HL-60/S4 (cell line): ENCODE measurements at regions not wholly inside any gene's neighbourhood (a gene's known extent, or its start where the extent isn't known, plus 50 kb on each side); places are given as distances from the start of the nearest gene placed in this dataset.

Experiments
- in situ Hi-C: fragments of 300-500 bp; cut with MboI; formaldehyde crosslinking; loops from 2 replicates; pipeline ENCODE4 v1.14.3; 2022; ENCODE audit warnings: low sequenced_read_pairs

- in situ Hi-C loops: no loop called here
These were observed 963.8 kb upstream of the B3GALT2 start for GRCh38 chr1:194150242-194150641.

DNA sequence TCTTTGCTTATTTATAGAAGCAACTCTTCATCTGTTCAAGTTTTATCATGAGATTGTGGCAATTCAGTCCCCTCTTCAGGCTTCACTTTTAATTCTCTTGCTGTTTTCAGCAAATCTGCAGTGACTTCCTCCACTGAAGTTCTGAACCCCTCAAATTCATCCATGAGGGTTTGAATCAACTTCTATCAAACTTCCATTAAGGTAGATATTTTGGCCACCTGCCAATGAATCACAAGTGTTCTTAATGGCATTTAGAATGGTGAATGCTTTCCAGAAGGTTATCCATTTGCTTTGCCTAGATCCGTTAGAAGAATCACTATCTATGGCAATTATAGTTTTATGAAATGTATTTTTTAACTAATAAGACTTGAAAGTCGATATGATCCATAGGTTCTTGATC lies 946.7 kb upstream of the B3GALT2 start:
- in situ Hi-C loops: no loop called here

- in situ Hi-C loops: no loop called here
These were observed 931.7 kb upstream of the B3GALT2 start for GRCh38 chr1:194118086-194118485.

GRCh38 chr1:194117582-194117981 lies 931.2 kb upstream of the B3GALT2 start:
- in situ Hi-C loops: no loop called here

GRCh38 chr1:194114288-194114687 lies 927.9 kb upstream of the B3GALT2 start:
- in situ Hi-C loops: no loop called here

DNA sequence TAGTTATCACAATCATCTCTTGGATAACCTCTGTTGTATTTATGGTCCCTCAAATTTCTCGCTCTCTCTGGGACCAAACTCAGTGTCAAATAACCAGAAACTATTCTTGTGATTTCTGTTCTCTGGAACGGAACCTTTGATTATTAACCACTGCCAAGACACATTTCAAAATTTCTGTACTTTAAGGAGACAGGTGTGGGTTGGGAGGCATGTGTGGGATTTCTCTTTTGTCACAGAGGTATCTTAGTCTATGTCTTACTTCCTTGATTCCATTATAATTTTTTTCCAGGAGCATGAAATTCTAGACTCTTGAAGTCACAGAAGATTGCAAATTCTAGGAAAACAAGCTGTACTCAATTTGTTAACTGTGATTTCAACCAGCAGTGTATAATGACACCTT lies 919.0 kb upstream of the B3GALT2 start:
- in situ Hi-C loops: no loop called here

DNA sequence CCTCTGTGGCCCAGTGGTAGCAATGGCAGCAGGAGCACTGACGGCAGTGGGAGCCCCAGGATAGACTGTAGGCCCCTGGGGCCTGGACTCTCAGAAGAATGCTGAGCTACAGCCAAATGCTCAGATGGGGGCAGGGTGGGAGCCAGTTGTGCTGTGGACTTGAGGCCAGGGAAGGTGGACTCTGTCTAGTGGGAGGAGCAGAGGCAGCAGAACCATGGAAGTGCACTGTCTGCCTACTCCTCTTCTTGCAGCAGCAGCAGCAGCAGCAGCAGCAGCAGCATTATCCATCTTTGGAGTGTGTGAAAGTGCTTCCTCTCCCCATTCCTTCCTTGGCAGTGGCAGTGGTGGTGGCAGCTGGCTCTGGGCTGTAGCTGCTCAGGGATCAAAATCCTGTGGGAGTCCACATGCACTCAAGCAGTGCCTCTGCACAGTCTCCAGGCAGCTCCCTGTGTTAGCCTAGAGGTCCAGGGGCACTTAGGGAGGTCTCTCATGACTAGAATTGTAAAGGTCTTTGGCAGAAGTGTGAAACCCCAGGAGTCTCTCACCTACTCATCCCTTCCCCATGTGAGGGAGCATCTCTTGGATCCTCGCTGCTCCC lies 917.9 kb upstream of the B3GALT2 start:
- in situ Hi-C loops: no loop called here

DNA sequence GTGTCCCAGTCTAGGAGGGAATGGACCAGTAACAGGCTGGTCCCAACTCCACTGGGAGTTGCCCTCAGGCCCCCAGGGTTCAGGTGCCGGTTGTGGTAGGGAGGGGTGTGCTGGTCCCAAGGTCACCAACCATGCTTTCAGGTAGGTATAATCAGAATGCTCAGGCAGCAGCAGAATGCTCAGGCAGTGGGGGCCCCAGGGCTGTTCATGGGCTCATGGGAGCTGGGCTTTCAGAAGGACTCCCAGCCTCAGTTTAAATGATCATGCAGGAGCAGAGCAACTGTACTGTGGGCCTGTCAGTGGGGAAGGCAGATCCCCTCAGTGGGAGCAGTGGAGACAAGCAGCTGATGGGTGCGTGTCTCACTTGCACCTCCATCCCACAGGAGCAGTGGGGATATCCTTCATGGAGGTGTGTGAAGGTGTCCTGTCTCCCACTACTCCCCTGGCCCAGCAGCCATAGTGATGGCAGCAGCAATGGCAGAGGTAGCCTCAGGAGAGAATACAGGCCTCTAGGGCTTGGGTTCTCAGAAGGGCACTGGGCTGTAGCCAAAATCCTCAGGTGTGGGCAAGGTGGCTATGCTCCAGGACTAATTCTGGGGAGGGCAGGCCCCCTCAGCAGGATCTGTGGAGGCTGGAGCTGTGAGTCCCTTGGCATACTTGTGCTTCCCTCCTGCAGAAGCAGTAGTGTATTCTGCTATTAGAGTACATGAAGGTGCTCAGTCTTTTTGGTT lies 917.3 kb upstream of the B3GALT2 start:
- in situ Hi-C loops: no loop called here

GRCh38 chr1:194103101-194103500 lies 916.7 kb upstream of the B3GALT2 start:
- in situ Hi-C loops: no loop called here

- in situ Hi-C loops: no loop called here
These were observed 916.2 kb upstream of the B3GALT2 start for GRCh38 chr1:194102607-194103006.

DNA sequence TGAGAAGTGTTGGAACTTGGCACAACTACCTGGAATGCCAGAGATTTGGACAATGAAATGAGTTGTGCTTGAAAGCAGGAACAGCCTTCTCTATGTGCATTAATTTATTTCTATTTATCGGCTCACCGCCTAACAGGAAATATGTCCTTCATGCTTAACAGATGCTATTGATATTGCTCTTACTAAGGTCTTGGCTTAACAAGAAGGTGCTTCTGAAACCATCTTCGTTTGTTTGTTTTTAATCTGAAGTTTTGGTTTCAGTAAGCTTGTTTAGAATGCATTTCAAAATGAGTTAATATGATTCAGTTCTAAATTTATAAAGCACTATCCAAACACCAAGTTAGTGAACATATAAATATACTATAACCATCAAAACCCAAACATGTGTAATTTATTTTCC lies 898.3 kb upstream of the B3GALT2 start:
- in situ Hi-C loops: no loop called here

DNA sequence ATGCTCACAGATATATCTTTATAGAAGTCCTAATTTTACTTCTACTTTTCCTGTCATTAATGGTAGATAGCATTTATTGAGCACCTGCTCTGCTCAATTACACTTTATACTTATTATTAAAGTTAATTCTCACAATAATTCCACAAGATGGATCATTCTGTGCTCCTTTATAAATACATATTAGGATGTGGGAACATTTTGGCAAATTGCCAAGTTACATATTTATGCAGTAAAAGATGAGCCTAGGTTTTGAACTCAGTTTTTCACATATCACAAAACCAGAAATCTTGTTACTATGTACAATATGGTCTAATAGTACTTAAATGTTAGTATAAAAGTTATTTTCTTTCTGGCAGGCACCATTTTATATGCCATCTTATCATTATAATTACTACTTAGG lies 895.0 kb upstream of the B3GALT2 start:
- in situ Hi-C loops: no loop called here

- in situ Hi-C loops: no loop called here
These were observed 894.4 kb upstream of the B3GALT2 start for GRCh38 chr1:194080826-194081225.

DNA sequence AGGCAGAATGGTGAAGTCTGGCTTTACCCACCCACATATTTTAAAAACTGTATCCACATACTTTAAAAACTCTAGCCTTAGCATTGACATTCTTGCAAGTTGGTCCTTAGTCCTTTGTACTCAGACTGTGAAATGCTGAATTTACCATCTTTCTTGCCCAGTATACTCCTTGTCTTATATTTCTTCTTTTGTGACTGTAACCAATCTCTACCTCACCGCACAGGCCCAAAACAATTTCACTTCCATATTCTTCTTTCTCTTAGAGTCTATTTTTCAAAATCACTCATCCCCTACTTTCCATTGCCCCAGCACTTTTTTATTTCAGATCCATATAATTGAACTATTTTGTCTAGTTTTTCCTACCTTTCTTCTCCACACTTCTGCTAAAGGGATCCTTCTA lies 892.4 kb upstream of the B3GALT2 start:
- in situ Hi-C loops: no loop called here

DNA sequence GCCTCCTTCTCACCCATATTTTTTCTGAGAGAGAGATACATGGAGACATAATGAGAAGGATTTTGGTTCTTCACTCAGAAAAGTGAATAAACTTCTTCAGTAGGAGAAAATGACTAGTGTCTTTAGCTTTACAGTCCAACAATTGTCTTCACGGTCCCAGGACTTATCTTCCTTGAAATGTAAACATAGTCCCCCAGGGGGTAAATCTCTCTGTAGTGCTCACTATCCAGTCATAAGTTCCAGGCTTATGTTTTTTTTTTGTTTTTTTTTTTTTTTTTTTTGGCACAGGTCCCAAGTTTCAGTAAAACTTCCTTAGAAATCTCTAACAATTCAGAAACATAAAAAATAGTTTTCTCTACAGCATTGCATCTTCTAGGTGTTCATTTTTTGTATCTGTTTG lies 890.2 kb upstream of the B3GALT2 start:
- in situ Hi-C loops: no loop called here

- in situ Hi-C loops: no loop called here
These were observed 887.4 kb upstream of the B3GALT2 start for GRCh38 chr1:194073833-194074232.

DNA sequence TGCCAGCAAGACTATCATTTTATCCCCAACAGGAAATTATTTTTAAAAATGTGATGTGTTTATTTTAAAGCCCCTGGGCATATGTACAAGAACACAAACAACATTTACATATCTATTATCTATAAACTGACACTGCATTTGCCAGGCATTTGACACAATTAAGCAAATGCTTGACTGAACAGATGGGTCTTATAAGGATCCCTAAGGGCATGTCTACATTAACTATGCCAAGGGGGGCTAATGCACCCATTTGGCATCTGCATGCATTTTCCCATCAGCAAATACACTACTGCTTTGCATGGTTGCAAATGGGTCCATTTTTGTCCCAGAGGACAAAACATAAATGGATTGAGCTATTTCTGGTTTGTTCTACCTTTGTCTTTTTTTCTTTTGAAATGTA lies 884.8 kb upstream of the B3GALT2 start:
- in situ Hi-C loops: no loop called here

DNA sequence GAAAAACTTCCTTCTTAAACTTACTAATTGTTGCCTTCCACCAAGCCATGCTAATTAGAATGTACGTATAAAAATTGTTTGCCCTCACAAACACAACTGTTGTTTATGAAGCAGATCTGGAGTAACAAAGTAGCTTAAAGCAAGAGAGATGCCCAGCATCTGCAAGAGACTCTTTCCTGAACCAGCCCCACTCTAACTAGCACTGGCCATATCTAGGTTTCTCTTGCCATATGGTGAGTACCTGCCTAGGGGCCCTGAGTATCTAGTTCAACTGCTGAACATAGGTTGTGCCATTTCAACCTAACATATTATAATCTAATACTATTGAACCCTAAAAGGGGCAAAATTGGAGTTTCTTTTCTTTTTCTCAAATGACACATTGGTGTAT lies 883.4 kb upstream of the B3GALT2 start:
- in situ Hi-C loops: no loop called here

DNA sequence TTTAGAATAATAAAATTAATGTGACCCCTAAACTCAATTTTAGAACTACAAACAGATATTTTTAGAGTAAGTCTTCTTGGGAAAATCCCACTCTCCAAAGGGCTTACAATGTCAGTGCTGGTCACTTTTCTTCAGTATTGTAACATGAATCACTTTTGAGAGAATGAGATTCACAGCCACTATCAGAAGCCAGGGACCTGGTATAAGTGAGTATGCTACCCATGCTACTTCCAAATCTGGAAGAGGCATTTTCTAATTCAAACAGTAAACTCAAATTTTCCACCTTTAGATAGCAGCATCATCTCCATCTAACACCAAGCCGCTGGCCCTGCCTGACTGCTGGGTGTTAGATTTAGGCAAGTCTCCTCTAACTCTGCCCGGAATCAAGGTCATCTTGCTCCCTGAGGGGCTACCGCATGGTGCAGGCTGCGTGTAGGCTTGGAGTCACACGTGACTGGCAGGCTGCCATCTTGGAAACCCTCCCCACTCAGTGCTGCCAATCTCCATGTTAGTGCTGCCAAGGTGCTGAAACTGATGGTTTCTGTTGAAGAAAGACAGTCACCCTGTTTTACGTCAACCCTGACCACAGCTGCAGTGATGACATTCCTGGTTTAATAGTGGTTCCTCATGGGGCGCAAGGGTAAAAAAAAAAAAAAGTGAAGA lies 882.9 kb upstream of the B3GALT2 start:
- in situ Hi-C loops: no loop called here

GRCh38 chr1:194068446-194069167 lies 882.2 kb upstream of the B3GALT2 start:
- in situ Hi-C loops: no loop called here

- in situ Hi-C loops: no loop called here
These were observed 881.4 kb upstream of the B3GALT2 start for GRCh38 chr1:194067772-194068171.

- in situ Hi-C loops: no loop called here
These were observed 876.5 kb upstream of the B3GALT2 start for GRCh38 chr1:194062962-194063361.
